Adipocyte (in vitro differentiated cells): ENCODE measurements at regions not wholly inside any gene's neighbourhood (a gene's known extent, or its start where the extent isn't known, plus 50 kb on each side); places are given as distances from the start of the nearest gene placed in this dataset.

Experiments
- DNase-seq: peaks from one replicate; pipeline ENCODE4 v3.0.0-alpha.2; 2015; ENCODE audit warnings: low read depth
- H3K27me3 ChIP-seq: replicated peaks from 2 replicates; pipeline ENCODE4 v1.7.0; 2013; ENCODE audit warnings: mild to moderate bottlenecking, low read length, moderate library complexity; ENCODE audit not compliant: control insufficient read depth, insufficient read depth
- H3K36me3 ChIP-seq: 2 replicates; pipeline ENCODE4 v1.7.0; 2013; ENCODE audit warnings: low read length, mild to moderate bottlenecking, moderate library complexity; ENCODE audit not compliant: control insufficient read depth, insufficient read depth, severe bottlenecking
- H3K4me1 ChIP-seq: 2 replicates; pipeline ENCODE4 v1.7.0; 2013; ENCODE audit warnings: mild to moderate bottlenecking, low read length, moderate library complexity; ENCODE audit not compliant: control insufficient read depth, insufficient read depth
- H3K4me3 ChIP-seq: 2 replicates; pipeline ENCODE4 v1.7.0; 2013; ENCODE audit warnings: mild to moderate bottlenecking, low read length, moderate library complexity
- H3K9ac ChIP-seq: 2 replicates; pipeline ENCODE4 v1.7.0; 2013; ENCODE audit warnings: mild to moderate bottlenecking, low read length, moderate library complexity
- H3K9me3 ChIP-seq: 2 replicates; pipeline ENCODE4 v1.7.0; 2013; ENCODE audit warnings: mild to moderate bottlenecking, low read length, moderate library complexity; ENCODE audit not compliant: control insufficient read depth

DNA sequence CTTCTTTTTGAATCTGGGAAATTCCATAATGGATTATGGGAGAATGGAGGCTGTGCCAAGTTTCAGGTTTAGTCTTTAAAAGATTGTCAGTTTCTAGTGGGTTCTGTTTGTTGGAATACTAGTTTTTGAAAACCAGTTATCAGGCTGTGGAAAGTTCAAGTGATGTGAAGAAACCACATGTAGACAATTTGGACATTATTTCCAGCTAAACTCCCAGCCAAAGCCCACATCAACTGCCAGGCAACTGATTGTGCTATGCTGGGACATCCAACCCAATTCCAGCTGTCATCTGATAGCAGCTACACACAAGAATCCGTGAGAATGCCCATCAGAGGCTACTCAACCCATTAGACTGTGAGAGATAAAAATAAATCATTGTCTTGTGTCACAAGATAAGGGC is 546.1 kb upstream of the ADAMTS5 start:
- Histone ChIP-seq H3K9ac (no peak overlapping the region), H3K9me3 (peaks cover 12% of the 10 kb centered on the region), H3K36me3 (no peaks in the 10 kb centered on the region), H3K27me3 (no peaks in the 10 kb centered on the region), H3K4me1 (peaks cover 15% of the 10 kb centered on the region), H3K4me3 (no peak overlapping the region)
- no peak for DNase-seq

DNA sequence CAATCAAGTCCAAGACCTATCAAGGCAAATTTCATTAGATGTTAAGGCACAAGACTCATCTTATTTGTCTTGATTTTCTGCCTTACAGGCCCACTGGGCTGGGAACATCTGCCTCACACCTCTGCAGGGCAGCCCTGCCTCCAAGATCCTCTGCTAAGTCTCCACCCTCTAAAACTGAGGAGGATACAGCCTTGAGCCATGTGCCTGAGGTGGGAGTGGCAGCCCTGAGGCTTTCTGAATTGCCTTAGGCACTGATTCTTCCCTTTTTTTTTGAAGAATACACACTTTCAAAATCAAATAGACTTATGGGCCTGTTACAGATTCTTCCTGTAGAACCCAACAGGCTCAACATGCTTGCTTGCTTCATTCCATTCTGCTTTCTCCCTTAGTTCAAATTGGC is 544.3 kb upstream of the ADAMTS5 start:
- Histone ChIP-seq H3K27me3 (no peaks in the 10 kb centered on the region), H3K9me3 (no peaks in the 10 kb centered on the region), H3K4me3 (no peak overlapping the region), H3K36me3 (no peaks in the 10 kb centered on the region), H3K9ac (no peak overlapping the region), H3K4me1 (peaks cover 22% of the 10 kb centered on the region)
- no peak for DNase-seq

DNA sequence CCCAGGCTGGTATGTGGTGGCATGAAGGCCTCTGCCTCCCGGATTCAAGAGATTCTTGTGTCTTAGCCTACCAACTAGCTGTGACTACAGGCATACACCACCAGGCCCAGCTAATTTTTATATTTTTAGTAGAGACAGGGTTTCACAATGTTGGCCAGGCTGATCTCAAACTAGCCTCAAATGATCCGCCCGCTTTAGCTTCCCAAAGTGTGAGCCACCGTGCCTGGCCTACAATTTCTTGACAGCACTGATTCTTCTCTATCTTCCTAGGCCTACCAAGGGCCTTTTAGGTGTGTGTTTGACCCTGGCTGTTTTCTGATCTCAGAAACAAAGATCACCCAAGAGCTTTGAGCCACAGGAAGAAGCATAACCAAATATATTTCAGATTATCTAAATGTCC is 540.8 kb upstream of the ADAMTS5 start:
- Histone ChIP-seq H3K4me3 (no peak overlapping the region), H3K9ac (peak overlapping the region; percentile 5), H3K36me3 (no peaks in the 10 kb centered on the region), H3K9me3 (no peaks in the 10 kb centered on the region), H3K4me1 (peaks cover 31% of the 10 kb centered on the region), H3K27me3 (no peaks in the 10 kb centered on the region)
- DNase-seq = no peak

DNA sequence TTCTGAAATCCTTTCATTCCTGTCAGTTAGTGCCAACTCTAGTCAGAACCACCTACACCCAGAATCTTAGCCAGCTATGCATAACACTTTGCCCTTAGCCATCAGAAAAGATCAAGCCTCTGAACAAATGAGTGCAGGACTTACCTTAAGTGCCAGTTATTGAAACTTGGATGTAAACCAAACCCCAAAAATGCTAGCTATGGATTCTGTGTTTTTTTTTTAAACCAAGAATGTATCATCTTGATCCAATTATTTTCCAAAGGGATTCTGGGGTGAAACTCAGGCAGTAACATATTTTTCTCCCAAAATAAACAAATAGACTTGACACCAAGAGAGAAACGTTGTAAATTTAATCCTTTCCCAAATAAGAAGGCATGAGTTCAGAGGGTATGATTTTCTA is 538.6 kb upstream of the ADAMTS5 start:
- Histone ChIP-seq H3K36me3 (no peaks in the 10 kb centered on the region), H3K4me1 (peaks cover 31% of the 10 kb centered on the region), H3K4me3 (no peak overlapping the region), H3K9ac (no peak overlapping the region), H3K27me3 (no peaks in the 10 kb centered on the region), H3K9me3 (no peaks in the 10 kb centered on the region)
- DNase-seq = peak; percentile 86

DNA sequence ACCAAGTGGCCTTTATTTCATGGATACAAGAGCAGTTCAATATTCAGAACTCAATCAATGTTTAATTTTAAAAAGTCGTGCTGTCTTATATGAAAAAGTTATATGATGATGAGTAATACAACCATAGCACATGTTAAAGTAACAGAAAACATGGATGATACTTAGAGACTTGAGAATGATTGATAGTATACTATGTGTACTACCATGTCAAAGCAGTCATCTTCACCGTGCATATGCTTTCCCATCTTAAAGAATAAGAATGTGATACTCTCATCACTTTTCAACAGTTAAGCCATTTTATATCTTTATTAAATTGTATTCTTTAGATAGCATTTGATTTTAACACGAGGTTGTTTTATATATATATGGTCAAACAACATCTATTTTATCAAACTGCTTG is 535.9 kb upstream of the ADAMTS5 start:
- H3K27me3 ChIP-seq = no peaks in the 10 kb centered on the region
- DNase-seq = no peak
- no peak overlapping the region for H3K9ac ChIP-seq
- no peaks in the 10 kb centered on the region for H3K9me3 ChIP-seq
- no peak overlapping the region for H3K4me3 ChIP-seq
- H3K36me3 ChIP-seq = no peaks in the 10 kb centered on the region
- H3K4me1 ChIP-seq = peaks cover 14% of the 10 kb centered on the region

DNA sequence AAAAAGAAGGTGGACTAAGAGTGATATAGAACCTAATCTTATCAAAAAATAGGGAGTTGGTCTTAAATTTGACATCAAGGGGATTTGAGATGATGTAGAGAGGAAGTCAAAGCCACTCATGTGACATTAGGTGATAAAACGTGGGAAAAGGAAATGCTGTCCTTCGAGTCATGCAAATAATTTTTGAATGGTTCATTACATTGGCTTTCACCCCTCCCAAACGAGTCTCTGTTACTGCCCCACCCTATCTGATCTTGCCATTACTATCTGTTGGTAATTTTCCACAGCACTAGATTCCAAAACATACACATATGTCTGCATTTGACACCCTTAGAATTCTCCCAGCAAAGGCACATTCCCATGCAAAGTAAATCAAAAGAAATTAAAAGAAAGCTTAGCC is 531.1 kb upstream of the ADAMTS5 start:
- Histone ChIP-seq H3K9ac (no peak overlapping the region), H3K36me3 (no peaks in the 10 kb centered on the region), H3K4me1 (no peaks in the 10 kb centered on the region), H3K9me3 (no peaks in the 10 kb centered on the region), H3K4me3 (no peak overlapping the region), H3K27me3 (no peaks in the 10 kb centered on the region)
- no peak for DNase-seq

DNA sequence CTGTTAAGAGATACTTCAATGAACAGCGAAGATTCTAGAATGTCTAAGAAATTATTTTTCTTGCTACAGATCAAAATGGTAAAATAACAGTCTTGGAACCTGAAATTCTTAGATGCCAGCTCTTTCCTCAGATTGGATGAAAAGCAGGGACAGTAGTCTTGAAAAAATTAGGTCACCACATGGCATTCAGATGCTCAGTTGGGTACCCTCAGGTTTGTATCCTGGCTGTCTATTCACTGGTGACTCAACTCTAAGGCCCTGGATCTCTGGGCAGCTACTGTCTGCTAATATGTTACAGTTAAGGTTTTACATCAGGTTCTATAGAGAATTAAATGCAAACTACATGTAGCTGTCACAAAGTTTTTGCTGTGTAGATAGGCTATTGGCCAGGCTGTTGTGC is 528.9 kb upstream of the ADAMTS5 start:
- no peaks in the 10 kb centered on the region for H3K4me1 ChIP-seq
- no peak for DNase-seq
- no peak overlapping the region for H3K4me3 ChIP-seq
- no peak overlapping the region for H3K9ac ChIP-seq
- no peaks in the 10 kb centered on the region for H3K9me3 ChIP-seq
- no peaks in the 10 kb centered on the region for H3K36me3 ChIP-seq
- H3K27me3 ChIP-seq = no peaks in the 10 kb centered on the region

DNA sequence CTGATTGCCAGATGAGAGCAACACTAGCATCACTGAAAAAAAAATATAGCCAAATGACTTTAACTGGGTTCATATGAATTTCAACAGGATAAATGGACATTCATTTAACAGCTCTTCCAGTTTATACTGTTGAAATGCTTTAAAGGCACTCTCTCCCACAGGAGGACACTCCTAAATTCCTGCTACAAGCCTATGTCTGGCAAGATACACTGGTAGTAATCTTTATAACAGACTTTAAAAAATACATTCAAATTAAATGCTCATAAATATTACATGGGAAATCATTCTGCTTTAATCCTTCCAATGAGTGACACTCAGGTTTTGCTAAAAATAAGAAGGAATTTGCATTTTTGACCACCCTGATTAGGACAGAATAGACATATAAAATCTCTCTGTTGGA is 526.7 kb upstream of the ADAMTS5 start:
- Histone ChIP-seq H3K36me3 (no peaks in the 10 kb centered on the region), H3K4me3 (no peak overlapping the region), H3K27me3 (no peaks in the 10 kb centered on the region), H3K4me1 (no peaks in the 10 kb centered on the region), H3K9me3 (no peaks in the 10 kb centered on the region), H3K9ac (no peak overlapping the region)
- no peak for DNase-seq

DNA sequence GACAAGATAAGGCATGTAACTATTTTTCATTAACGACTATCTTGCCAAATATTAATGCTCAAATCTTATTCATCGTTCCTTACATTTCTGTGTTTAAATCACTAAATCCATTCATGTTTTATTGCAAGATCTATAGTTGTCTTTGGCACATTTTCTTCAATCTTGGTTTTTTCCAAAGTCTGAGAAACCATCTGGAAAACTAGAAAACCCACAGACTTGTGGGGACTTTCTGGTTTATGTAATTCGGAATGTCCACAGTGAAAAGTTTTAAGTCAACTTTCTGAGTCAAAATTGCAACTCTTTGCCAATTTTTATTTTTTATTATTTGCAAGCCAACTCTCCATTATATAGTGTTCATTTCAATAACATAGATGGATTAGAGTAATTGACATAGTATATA is 520.8 kb upstream of the ADAMTS5 start:
- Histone ChIP-seq H3K9me3 (no peaks in the 10 kb centered on the region), H3K4me3 (no peak overlapping the region), H3K27me3 (no peaks in the 10 kb centered on the region), H3K9ac (no peak overlapping the region), H3K4me1 (no peaks in the 10 kb centered on the region), H3K36me3 (no peaks in the 10 kb centered on the region)
- no peak for DNase-seq

DNA sequence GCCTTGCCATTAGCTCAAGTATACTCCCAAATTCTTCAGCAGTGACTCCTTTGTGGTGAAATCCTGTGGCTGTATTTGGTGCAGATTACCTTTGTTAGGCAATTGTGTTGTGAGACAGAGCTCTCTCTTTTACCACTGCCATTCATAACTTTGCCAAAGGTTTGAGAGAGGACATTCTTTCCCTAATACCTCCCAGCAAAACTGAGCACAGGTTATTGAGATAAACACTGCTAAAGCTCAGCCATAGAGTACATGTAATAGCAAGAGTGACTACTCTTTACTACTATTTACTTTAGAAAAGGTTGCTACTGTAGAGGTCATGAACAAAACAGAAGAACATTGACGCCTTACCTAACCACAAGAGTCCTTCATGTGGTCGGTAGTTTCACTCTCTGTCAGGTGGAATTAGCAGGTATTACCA is 514.0 kb upstream of the ADAMTS5 start:
- Histone ChIP-seq H3K27me3 (no peaks in the 10 kb centered on the region), H3K36me3 (no peaks in the 10 kb centered on the region), H3K4me3 (no peak overlapping the region), H3K9me3 (peaks cover 4% of the 10 kb centered on the region), H3K4me1 (peaks cover 29% of the 10 kb centered on the region), H3K9ac (no peak overlapping the region)
- peak; percentile 33 for DNase-seq

DNA sequence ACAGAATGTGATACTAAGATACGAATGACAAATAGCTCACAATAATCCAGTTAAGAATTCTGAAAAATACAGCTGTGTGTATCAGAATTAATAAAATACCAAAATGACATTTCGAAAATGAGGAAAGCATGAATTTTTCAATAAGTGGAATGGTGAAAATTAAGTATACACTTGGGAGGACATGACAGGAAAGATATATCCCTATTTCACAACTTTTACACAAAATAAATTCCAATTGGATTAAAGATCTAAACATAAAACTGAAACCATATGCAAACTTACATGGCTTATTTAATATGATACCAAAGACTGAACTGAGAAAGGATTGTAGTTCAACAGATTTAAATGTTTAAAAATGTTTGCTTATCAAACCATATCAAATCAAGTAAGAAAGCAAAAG is 510.4 kb upstream of the ADAMTS5 start:
- Histone ChIP-seq H3K9ac (peak overlapping the region; percentile 81), H3K27me3 (no peaks in the 10 kb centered on the region), H3K9me3 (peaks cover 4% of the 10 kb centered on the region), H3K4me1 (peaks cover 35% of the 10 kb centered on the region), H3K36me3 (no peaks in the 10 kb centered on the region), H3K4me3 (peak overlapping the region; percentile 40)
- peak; percentile 62 for DNase-seq

DNA sequence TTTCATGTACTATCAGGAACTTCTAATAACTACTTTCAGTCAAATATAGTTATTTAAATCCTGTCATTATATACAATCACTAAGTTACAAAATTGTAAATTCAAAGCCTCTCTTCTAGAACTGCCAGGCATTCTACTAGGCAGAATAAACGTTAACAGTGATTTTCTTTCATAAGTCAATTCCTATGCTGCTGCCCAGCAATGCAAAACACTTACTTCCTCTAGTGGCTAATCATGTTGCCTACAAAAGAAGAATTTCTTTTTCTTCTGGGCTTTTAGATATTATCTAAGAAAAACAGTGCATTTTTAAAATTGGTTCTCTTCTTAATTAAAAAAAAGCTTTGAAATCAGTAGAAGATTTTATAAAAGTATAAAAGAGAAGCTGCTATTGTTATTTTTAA is 509.8 kb upstream of the ADAMTS5 start:
- Histone ChIP-seq H3K4me1 (peaks cover 35% of the 10 kb centered on the region), H3K36me3 (no peaks in the 10 kb centered on the region), H3K27me3 (no peaks in the 10 kb centered on the region), H3K9ac (peak overlapping the region; percentile 81), H3K9me3 (peaks cover 4% of the 10 kb centered on the region), H3K4me3 (peak overlapping the region; percentile 40)
- DNase-seq = peak; percentile 72
